Liver (tissue), 3 donors: ENCODE measurements at regions not wholly inside any gene's neighbourhood (a gene's known extent, or its start where the extent isn't known, plus 50 kb on each side); places are given as distances from the start of the nearest gene placed in this dataset.

Experiments used
- CTCF ChIP-seq: fragments of 150-350 bp; IDR thresholded peaks from 2 replicates; pipeline ENCODE4 v1.5.1; 2017; ENCODE audit warnings: improper control_type of control experiment, low read depth, low read length; ENCODE audit not compliant: missing input control
- EGR1 ChIP-seq, 2 donors: IDR thresholded peaks; 2 replicates each; pipeline ENCODE4 v1.6.1; 2016 to 2018; ENCODE audit warnings: antibody characterized with exemption in 2 of 2, low read depth in 2 of 2
- HNF4A ChIP-seq, 2 donors: conservative IDR thresholded peaks; 2 replicates each; pipeline ENCODE4 v1.6.1; 2016; ENCODE audit warnings: antibody characterized with exemption in 2 of 2, mild to moderate bottlenecking in 2 of 2
- JUND ChIP-seq, 2 donors: IDR thresholded peaks; 2 replicates each; pipeline ENCODE4 v1.6.1; 2016; ENCODE audit warnings: antibody characterized with exemption in 2 of 2
- MAX ChIP-seq: IDR thresholded peaks from 2 replicates; pipeline ENCODE4 v1.6.1; 2016; ENCODE audit warnings: antibody characterized with exemption
- REST ChIP-seq: IDR thresholded peaks from 2 replicates; pipeline ENCODE4 v1.6.1; 2016; ENCODE audit warnings: antibody characterized with exemption, mild to moderate bottlenecking
- RXRA ChIP-seq, 2 donors: IDR thresholded peaks; 2 replicates each; pipeline ENCODE4 v1.6.1; 2017 to 2018; ENCODE audit warnings: antibody characterized with exemption in 2 of 2, mild to moderate bottlenecking in 1 of 2
- SP1 ChIP-seq: IDR thresholded peaks from 2 replicates; pipeline ENCODE4 v1.6.1; 2018; ENCODE audit warnings: antibody characterized with exemption, mild to moderate bottlenecking
- TAF1 ChIP-seq: conservative IDR thresholded peaks from 2 replicates; pipeline ENCODE4 v1.6.1; 2016; ENCODE audit warnings: antibody characterized with exemption, mild to moderate bottlenecking
- YY1 ChIP-seq: IDR thresholded peaks from 2 replicates; pipeline ENCODE4 v1.6.1; 2016; ENCODE audit warnings: antibody characterized with exemption, mild to moderate bottlenecking
- ZBTB33 ChIP-seq: IDR thresholded peaks from 2 replicates; pipeline ENCODE4 v1.6.1; 2016; ENCODE audit warnings: antibody characterized with exemption
- donor health status: healthy.
- donor health status: healthy.

GRCh38 chr13:50375792-50376191, 360.5 kb downstream of the KCNRG start:
- TF ChIP-seq REST (no peak), CTCF (no peak), TAF1 (no peak), RXRA (IDR thresholded peaks at IDR 0.05) (no peak), MAX (no peak), JUND (IDR thresholded peaks at IDR 0.05) (no peak), EGR1 (IDR thresholded peaks at IDR 0.05; ENCODE audit: low read depth in 2 of 2) (no peak), SP1 (no peak), HNF4A (conservative IDR thresholded peaks at IDR 0.05) (no peak), YY1 (no peak), ZBTB33 (no peak)
